Myocyte (in vitro differentiated cells): ENCODE measurements at regions not wholly inside any gene's neighbourhood (a gene's known extent, or its start where the extent isn't known, plus 50 kb on each side); places are given as distances from the start of the nearest gene placed in this dataset.
A peak's percentile ranks its signal among the peaks of the same experiment; 100 is the strongest.

Experiments used
- DNase-seq: peaks from one replicate; pipeline ENCODE4 v3.0.0-alpha.2; 2012; ENCODE audit warnings: low read depth

- DNase-seq: no peak
Measured at GRCh38 chr4:181741513-181741912, 501.7 kb upstream of the TENM3 start.

- DNase-seq: no peak
Measured at GRCh38 chr4:181745933-181746625, 497.1 kb upstream of the TENM3 start.

GRCh38 chr4:181748581-181748980 lies 494.6 kb upstream of the TENM3 start:
- DNase-seq: no peak

- DNase-seq: peak; percentile 5
Measured at GRCh38 chr4:181752516-181752915, 490.7 kb upstream of the TENM3 start.

GRCh38 chr4:181753207-181753606 lies 490.0 kb upstream of the TENM3 start:
- DNase-seq: no peak

- DNase-seq: no peak
Measured at GRCh38 chr4:181755846-181756245, 487.4 kb upstream of the TENM3 start.

GRCh38 chr4:181756451-181757095 lies 486.6 kb upstream of the TENM3 start:
- no peak for DNase-seq

GRCh38 chr4:181757098-181757497 lies 486.1 kb upstream of the TENM3 start:
- DNase-seq: no peak

- DNase-seq: no peak
Measured at GRCh38 chr4:181757910-181758660, 485.1 kb upstream of the TENM3 start.

- DNase-seq: no peak
Measured at GRCh38 chr4:181760560-181760959, 482.6 kb upstream of the TENM3 start.

- no peak for DNase-seq
Measured at GRCh38 chr4:181761156-181761555, 482.0 kb upstream of the TENM3 start.

GRCh38 chr4:181766061-181766548 lies 477.1 kb upstream of the TENM3 start:
- DNase-seq: no peak

GRCh38 chr4:181770971-181771370 lies 472.2 kb upstream of the TENM3 start:
- no peak for DNase-seq

GRCh38 chr4:181775298-181775697 lies 467.9 kb upstream of the TENM3 start:
- no peak for DNase-seq

GRCh38 chr4:181776264-181777054 lies 466.7 kb upstream of the TENM3 start:
- no peak for DNase-seq

GRCh38 chr4:181777518-181777917 lies 465.7 kb upstream of the TENM3 start:
- no peak for DNase-seq

GRCh38 chr4:181784881-181785280 lies 458.3 kb upstream of the TENM3 start:
- peak; percentile 2 for DNase-seq

- no peak for DNase-seq
Measured at GRCh38 chr4:181792641-181793040, 450.6 kb upstream of the TENM3 start.

GRCh38 chr4:181793096-181793495 lies 450.1 kb upstream of the TENM3 start:
- no peak for DNase-seq

- no peak for DNase-seq
Measured at GRCh38 chr4:181796502-181796901, 446.7 kb upstream of the TENM3 start.

- no peak for DNase-seq
Measured at GRCh38 chr4:181798536-181798935, 444.7 kb upstream of the TENM3 start.
